MCF 10A (cell line): ENCODE measurements at regions not wholly inside any gene's neighbourhood (a gene's known extent, or its start where the extent isn't known, plus 50 kb on each side); places are given as distances from the start of the nearest gene placed in this dataset.

Source experiments
- BruUV-seq: library from RNA; stranded (reverse); fragments of 400-500 nt; replicated peaks from 2 replicates; lab custom pipeline; 2021; lab: Mats Ljungman, UMichigan
- CTCF ChIA-PET: fragments of 300-600 bp; sonication (Branson Sonifier 250); formaldehyde crosslinking; extraction: SDS; loops from one replicate; lab custom pipeline; 2021; ENCODE audit warnings: antibody characterized with exemption, inconsistent platforms; lab: Yijun Ruan, JAX
- POLR2A ChIA-PET: fragments of 300-600, 350-650 bp; sonication (Branson Sonifier 250); formaldehyde crosslinking; extraction: SDS; loops from one replicate; lab custom pipeline; 2020; ENCODE audit warnings: antibody characterized with exemption, inconsistent platforms; lab: Yijun Ruan, JAX
- DNase-seq: peaks from one replicate; pipeline ENCODE4 v3.0.0-alpha.2; 2018; ENCODE audit not compliant: unreplicated experiment
- H3K27ac Mint-ChIP-seq: one replicate; pipeline ENCODE4 v1.8.0; 2022; ENCODE audit warnings: mild to moderate bottlenecking, low read depth, mixed read lengths; ENCODE audit not compliant: unreplicated experiment
- H3K27me3 Mint-ChIP-seq: one replicate; pipeline ENCODE4 v1.8.0; 2022; ENCODE audit warnings: mixed read lengths; ENCODE audit not compliant: insufficient read depth, unreplicated experiment
- H3K36me3 Mint-ChIP-seq: one replicate; pipeline ENCODE4 v1.8.0; 2022; ENCODE audit warnings: mild to moderate bottlenecking, moderate library complexity, mixed read lengths; ENCODE audit not compliant: insufficient read depth, unreplicated experiment
- H3K4me1 Mint-ChIP-seq: one replicate; pipeline ENCODE4 v1.8.0; 2022; ENCODE audit warnings: mixed read lengths; ENCODE audit not compliant: insufficient read depth, unreplicated experiment
- H3K4me3 Mint-ChIP-seq: one replicate; pipeline ENCODE4 v1.8.0; 2022; ENCODE audit warnings: mild to moderate bottlenecking, moderate library complexity, mixed read lengths; ENCODE audit not compliant: unreplicated experiment
- H3K9me3 Mint-ChIP-seq: one replicate; pipeline ENCODE4 v1.8.0; 2022; ENCODE audit warnings: mixed read lengths; ENCODE audit not compliant: unreplicated experiment
- CTCF ChIP-seq: fragments of 200-600 bp; IDR thresholded peaks from one replicate; pipeline ENCODE4 v1.8.0; 2022; ENCODE audit warnings: antibody characterized with exemption, mild to moderate bottlenecking; ENCODE audit not compliant: unreplicated experiment
- intact Hi-C: fragments of 100-400 bp; cut with micrococcal nuclease; formaldehyde crosslinking; loops from 2 replicates; pipeline ENCODE4 v1.14.1; 2022

GRCh38 chr2:78561876-78562275 lies 463.6 kb upstream of the REG3G start:
- ChIA-PET CTCF (no interaction called here), POLR2A (no interaction called here)
- no peak overlapping the region for H3K4me3 Mint-ChIP-seq
- intact Hi-C loops, result no loop called here
- H3K36me3 Mint-ChIP-seq, result no peaks in the 10 kb centered on the region
- H3K27ac Mint-ChIP-seq, result no peak overlapping the region
- BruUV-seq, result no TSS peak
- H3K4me1 Mint-ChIP-seq, result no peaks in the 10 kb centered on the region
- no peaks in the 10 kb centered on the region for H3K9me3 Mint-ChIP-seq
- no peak for TF ChIP-seq CTCF
- DNase-seq, result no peak
- no peaks in the 10 kb centered on the region for H3K27me3 Mint-ChIP-seq

GRCh38 chr2:78564666-78565065 lies 460.8 kb upstream of the REG3G start:
- intact Hi-C loops, result no loop called here
- Mint-ChIP-seq H3K36me3 (no peaks in the 10 kb centered on the region), H3K9me3 (peaks cover 8% of the 10 kb centered on the region), H3K27me3 (peaks cover 4% of the 10 kb centered on the region), H3K4me1 (no peaks in the 10 kb centered on the region), H3K27ac (no peak overlapping the region), H3K4me3 (no peak overlapping the region)
- TF ChIP-seq CTCF, result no peak
- no peak for DNase-seq
- ChIA-PET POLR2A (no interaction called here), CTCF (no interaction called here)
- BruUV-seq, result no TSS peak

GRCh38 chr2:78568782-78569373 lies 456.6 kb upstream of the REG3G start:
- POLR2A ChIA-PET, result no interaction called here
- H3K4me1 Mint-ChIP-seq, result no peaks in the 10 kb centered on the region
- BruUV-seq, result no TSS peak
- peaks cover 15% of the 10 kb centered on the region for H3K27me3 Mint-ChIP-seq
- H3K36me3 Mint-ChIP-seq, result no peaks in the 10 kb centered on the region
- intact Hi-C loops, result no loop called here
- H3K4me3 Mint-ChIP-seq, result no peak overlapping the region
- peaks cover 18% of the 10 kb centered on the region for H3K9me3 Mint-ChIP-seq
- DNase-seq, result no peak
- H3K27ac Mint-ChIP-seq, result no peak overlapping the region
- CTCF ChIA-PET, result no interaction called here
- TF ChIP-seq CTCF, result no peak

GRCh38 chr2:78576409-78576808 lies 449.1 kb upstream of the REG3G start:
- no peak for TF ChIP-seq CTCF
- POLR2A ChIA-PET, result no interaction called here
- intact Hi-C loops, result no loop called here
- Mint-ChIP-seq H3K27me3 (peaks cover 4% of the 10 kb centered on the region), H3K4me3 (no peak overlapping the region), H3K9me3 (no peaks in the 10 kb centered on the region), H3K4me1 (no peaks in the 10 kb centered on the region), H3K36me3 (no peaks in the 10 kb centered on the region), H3K27ac (no peak overlapping the region)
- no TSS peak for BruUV-seq
- DNase-seq, result no peak
- CTCF ChIA-PET, result no interaction called here
